GM19043 (cell line): ENCODE measurements at regions not wholly inside any gene's neighbourhood (a gene's known extent, or its start where the extent isn't known, plus 50 kb on each side); places are given as distances from the start of the nearest gene placed in this dataset.
"Not testable (repeated sequence)": the region's sequence is repeated elsewhere in the genome, so short reads cannot be mapped to it uniquely, and the experiment has no call there.

Experiments used
- ATAC-seq: cut with Tn5 transposase; IDR thresholded peaks from one replicate; pipeline ENCODE4 v1.9.1; 2021; ENCODE audit warnings: low read depth; ENCODE audit not compliant: unreplicated experiment

DNA sequence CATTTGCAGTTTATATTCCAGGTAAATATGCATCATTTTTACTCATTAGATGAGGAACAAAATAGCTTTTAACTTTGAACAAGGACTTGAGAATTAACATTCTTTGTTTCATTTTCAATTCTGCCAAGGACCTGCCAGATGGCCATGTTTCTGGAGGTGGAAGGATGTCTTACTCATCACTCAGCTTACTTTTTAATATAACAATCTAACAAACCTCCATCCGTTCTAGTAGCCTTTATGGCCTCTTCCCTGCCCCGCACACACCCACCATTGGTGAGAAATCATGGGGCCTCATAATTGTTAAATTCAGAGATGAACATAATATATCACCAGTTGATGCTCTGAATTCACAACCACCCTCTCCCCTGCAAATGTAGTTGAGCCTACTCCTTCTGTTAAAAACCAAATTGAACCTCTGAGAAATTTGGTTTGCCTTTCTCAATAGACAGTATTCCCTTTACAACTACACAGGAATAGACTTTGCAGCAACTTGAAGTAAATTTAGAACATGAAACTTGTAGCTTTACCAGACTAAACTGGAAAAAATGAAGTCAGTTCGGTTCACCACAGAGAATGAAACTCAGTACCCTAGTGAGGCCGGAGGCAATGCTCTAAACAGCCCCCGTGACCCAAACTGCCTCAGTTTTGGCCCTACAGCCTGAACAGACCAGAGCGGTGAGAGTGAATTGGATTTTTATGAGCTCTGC is 50.1 kb upstream of the ACSL4 start:
- peak; percentile 78 for ATAC-seq

DNA sequence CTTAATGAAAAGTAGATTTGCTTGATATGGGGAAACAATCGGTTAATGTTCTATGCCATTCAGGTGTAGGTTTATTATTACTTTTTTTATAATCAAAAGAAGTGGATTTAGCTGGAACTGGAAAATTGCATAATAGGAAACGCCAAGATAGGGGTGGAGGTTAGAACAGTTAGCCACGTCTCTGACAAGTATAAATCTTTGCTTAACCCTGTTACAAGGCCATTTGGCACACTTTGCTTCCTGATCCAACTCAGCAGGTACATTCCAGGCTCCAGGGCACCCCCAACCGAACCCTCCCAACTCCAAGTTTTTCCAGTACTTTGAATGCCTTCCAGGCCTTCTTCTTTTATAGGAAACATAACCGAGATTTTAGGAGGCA is 50.6 kb upstream of the ACSL4 start:
- ATAC-seq = no peak

DNA sequence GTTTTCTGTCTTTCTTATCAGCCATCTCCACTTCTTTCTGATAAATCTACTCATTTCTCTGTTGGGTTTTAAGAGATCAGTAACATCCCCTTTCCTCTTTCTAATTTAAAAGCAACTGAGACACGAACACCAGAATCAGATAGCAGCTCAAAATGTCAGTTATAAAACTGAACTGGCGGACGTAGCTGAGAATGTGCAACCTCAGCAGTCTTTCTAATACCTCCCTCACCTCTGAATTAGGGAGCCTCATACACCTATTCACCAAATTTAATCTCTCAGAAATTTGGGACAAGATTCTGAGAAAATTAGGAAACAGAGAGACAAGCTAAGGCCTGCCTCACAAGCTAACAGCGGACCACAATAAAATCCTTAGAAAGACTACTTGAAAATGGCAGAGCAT is 52.0 kb upstream of the ACSL4 start:
- no peak for ATAC-seq

DNA sequence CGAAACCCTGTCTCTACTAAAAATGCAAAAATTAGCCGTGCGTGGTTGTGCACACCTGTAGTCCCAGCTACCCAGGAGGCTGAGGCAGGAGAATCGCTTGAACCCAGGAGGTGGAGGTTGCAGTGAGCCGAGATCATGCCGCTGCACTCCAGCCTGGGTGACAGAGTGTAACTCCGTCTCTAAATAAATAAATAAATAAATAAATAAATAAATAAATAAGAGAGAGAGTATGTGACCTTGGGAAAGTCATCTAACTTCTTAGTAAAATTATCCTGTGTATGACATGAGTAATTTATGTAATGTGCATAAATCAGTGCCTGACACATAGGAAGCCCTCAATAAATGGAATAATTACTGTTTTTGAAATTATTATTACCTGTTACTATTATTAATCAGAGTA is 57.5 kb upstream of the ACSL4 start:
- not testable (repeated sequence) for ATAC-seq

DNA sequence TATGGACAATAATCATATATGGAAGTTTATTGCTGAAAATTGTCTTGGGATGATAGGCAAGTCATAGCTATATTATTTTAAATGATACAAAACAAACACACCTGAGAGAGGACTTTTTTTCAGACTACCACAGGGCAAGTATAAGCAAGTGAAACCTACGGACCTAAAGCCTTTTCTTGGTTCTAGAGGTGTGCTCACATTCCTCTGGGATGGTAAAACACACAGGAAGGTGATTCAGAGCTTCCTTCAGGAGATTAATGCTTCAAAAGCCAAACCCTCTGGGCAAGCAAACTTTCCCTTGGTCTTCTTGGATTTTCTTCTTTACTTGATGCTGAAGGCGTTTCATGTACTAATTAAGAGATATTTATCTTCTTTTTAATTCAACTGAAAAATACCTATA is 60.1 kb upstream of the ACSL4 start:
- ATAC-seq = no peak

DNA sequence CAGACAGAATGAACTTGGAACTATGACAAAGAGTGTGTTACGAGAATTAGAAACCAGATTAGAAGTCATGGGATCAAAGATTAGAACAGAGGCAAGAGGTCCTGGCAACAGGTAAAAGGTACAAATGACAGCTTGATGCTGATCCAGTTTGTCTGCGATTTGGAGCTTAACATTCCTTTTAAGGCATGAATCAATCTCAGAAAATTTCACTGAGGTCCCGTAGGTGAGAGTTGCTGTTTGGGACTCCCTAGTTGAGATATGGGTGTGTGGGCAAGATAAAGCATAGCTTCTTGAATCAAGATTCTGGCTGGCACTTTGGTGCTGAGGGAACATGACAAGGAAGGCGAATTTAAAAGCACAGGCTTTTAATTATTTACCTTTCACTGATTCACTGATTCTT is 62.6 kb upstream of the ACSL4 start:
- no peak for ATAC-seq

DNA sequence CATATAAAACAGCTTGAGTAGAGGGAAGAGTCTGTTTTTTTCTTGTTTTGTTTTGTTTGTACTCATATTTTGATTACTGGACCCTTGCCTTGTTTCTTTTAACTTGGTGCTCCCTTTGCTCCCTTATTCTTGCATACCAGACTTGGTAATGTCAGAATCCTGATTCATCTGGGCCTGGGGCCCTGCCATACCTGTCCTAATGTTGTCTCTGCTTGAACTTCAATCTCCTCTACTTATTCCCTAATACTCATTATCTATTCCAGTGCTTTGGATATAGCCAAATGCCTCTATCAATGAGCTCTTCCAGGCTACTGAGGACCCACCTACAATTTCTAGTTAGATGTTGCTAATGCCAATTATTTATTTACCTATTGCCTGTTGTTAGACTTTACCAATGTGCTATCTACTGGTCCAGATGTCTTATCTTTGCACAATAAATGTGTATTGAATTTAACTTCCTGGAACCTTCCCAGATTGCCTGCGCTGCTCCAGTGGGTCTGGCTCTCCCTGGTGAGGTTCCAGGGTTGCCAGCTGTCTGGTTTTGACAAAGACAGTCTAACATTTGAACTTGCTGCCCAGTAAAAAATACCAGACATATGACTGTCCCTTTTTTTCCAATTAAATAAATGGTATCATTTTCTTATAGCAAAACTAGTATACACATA is 64.4 kb upstream of the ACSL4 start:
- ATAC-seq = no peak

DNA sequence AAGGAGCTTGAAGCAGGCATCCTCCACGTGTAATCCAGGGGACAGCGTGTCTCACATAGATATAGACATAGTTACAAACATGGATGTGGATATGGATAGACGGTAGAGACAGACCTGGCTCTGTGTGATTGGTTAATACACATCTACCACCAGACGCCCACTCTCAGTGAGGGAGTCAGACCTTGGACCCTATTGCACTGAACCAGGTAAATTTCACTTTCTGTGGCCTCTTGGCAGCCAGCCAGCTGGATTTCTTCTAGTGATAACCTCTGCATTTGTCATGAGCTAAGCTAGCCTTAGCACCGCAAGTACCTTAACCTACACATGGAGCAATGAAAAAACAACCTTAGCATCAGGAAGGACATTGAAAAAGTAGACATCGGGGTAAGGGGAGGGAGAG is 79.2 kb upstream of the ACSL4 start:
- ATAC-seq = no peak

DNA sequence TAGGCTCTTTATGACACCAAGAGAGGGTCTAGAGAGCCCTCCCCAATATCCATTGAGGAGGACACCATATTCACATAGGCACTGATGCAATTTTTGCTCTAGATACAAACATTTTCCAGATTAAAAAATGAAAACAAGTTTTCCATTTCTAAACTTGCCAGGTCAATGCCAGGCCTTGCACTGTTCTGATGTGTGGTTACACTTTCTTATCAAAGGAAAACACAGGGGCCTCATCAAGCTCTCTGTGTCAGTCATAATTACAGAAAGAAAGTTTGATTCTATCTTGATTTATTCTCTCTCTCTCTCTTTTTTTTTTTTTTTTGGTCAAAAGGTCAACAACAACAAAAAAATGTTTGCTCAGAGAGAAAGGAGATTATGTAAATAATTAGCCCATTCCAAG is 80.2 kb upstream of the ACSL4 start:
- no peak for ATAC-seq

DNA sequence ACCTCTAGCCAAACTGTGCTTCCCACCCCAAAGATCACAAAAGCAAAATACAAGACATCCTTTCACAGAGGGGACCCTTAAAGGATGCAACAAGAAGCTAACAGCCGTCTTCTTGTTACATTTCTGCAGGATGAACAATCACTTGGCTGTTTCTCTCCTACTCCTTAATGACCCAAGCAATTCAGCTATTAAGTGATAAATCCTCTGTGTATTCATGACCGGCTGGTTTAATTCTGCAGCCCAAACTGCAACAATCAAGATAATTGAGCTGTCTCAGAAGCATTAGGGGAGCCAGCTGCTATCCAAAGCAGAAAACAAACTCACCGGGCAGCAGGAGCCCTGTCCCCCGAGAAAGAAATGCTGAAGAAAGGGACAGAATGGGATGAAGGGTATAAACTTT is 85.9 kb upstream of the ACSL4 start:
- no peak for ATAC-seq

DNA sequence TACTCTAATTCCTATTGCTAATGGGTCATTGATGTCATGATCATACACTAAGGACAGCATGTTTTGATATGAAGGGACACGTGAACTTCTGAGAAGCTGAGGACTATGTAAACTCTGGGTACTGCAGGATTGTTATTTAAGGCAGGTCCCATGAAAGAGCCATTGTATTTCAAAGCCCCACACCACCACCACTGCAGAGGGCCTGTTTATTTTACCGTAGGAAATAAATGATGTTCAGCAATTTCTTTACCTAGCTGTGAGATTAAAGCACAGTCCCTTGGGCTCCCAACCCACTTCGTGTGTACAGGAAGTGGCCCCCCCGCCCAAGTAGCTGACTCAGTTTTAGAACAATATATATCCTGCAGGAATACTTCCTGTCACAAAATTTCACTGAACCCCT is 89.8 kb upstream of the ACSL4 start:
- ATAC-seq = no peak

DNA sequence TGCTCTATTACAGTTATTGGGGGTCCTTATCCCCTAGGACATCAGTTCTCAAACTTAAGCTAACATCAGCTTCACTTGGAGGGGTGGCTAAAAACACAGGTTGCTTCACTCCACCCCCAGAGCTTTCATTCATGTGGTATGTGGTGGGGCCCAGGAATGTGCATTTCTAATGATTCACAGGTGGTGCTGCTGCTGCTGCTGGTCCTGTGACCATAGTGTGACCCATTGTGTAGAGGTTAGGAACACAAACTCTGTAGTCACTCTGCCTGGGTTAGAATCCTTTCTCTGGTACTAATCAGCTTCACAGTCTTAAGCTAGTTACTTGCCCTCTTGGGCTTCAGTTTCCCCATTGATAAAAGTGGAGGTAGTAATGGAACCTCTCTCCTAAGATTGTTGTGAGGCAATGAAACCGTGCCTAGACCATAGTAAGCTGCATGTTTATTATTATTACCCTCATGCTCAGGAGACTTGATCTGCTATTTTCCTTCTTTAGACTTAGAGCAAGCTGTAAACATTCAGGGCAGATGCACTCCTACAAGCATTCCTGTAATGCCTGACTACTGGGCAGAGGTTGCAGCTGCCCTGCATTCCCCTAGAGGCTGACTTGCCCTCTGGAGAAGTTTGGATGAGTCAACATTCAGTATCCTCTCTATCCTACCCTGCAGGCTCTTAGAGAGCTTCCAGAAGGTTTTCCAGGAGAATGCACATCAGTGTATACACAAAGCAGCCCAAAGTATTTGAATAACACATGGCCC is 94.1 kb upstream of the ACSL4 start:
- ATAC-seq = no peak

DNA sequence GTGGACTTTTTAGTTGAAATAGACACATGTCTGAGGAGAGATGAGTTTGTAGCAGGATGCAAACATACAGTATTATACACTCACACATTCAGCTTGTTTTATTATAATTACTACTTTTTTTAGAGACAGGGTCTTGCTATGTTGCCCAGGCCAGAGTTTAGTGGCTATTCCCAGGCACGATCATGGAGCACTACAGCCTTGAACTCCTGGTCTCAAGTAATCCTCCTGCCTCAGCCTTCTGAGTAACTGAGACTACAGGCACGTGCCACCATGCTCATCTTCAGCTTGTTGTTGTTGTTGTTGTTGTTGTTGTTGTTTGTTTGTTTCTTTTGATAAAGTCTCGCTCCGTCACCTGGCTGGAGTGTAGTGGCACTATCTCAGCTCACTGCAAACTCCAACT is 94.7 kb upstream of the ACSL4 start:
- no peak for ATAC-seq

DNA sequence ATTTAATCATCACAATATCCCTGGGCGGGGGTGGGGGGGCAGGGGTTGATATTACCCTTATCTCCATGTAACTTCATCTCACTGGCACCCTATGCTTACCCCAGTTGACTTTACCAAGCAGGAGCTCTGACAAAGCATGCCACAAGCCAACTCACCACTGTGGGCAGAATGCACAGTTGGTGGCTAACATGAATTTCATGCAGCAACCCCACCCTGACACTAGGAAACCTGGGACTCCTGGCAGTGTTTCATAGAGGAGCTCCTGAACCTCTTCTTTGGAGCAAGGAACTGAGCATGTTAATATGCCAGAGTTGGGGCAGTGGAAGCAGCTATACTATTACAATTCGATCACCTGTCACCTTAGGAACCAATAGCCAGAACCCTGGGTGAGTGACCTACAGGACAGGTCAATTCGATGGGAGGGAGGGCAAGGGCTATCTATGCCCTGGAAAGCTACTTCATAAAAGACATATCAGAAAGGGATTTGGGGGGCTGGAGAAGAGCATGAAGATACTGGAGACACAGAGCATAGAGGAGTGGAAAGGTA is 97.2 kb upstream of the ACSL4 start:
- ATAC-seq = peak; percentile 29

DNA sequence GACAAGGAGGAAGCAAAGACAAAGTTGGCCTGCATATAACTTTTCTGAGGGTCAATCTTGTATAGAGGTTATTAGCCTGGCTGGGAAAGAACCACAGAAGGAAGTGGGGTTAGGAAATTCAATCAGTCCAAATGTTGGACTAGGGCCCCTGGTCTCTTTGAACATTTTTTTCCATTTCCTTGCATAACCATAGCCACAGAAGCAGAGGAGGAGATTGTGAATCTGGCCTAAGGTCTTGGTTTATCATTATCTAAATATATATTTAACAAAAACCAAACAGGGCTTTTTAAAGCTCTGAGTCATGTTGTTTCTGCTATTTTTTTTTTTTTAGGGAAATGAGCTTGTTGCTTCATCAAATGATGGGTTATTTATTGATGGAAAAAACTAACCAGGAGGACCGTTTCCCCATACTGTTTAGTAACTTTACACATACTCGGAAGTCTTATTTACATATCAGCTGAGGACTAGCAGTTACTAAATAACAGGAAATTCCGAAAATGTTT is 97.7 kb upstream of the ACSL4 start:
- peak; percentile 74 for ATAC-seq

DNA sequence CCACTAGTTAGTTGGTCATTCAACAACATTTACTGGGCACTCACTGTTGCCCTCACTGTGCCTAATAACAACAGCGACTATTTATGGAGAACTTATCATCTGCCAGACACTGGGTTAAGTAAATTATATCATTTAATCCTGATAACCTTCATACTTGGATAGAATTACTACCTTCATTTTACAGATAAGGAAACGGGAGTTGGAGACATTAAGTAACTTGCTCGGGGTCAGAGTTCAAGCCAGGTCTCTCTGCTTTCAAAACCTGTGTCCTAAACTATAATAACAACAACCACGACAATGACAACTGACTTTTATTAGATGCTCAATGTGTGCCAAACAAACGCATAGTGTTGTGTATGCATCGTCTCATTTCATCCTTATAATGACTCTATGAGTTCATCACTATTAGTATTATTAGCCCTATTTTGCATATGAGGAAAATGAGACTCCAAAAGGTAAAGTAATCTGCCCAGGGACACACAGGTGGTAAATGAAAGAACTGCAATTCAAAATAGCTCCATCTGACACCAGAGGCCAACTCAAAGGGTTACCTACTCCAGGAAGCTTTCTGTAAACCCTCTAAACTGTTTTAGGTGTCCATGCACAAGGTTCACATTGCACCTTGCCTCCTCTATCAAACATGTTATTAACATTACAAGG is 98.4 kb upstream of the ACSL4 start:
- ATAC-seq = no peak

DNA sequence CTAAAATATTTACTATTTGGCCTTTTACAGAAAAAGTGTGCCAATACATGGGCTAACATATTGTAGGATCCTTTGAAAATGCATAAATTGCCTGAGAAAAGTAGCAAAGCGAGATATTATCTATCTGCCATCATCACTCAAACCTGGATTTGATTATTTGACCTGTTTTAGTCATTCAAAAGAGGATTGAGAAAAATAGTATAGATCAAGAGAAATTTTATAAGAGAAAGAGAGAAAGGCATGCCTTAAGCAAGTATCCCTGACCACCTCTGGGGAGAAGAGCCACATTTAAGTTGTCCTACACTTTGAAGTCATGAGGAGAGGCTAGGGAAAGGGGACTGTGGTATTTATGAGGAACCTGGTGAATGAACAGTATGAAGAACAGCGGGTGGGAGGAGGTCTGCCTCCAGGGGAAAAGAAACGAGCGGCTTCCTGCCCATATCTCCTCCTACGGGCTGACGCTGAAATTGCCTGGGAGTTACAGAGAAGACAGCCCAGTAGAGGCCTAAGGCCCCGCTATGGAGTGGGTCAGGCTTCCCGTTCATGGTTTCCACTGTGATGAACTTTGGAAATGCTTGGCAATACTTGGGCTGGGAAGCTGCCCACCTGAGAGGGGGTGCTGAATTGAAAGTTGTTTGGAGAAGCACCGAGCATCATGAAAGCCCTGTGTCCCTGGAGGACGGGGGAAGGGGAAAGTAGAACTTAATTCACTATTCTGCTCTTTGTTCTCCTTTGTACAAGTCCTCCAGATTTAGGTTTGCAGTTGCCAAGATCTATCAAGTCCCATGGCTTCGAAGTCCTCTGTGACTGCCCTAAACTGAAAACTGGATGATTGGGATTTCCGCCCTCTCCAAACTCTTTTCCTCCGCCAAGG is 106.9 kb upstream of the ACSL4 start:
- ATAC-seq = no peak

DNA sequence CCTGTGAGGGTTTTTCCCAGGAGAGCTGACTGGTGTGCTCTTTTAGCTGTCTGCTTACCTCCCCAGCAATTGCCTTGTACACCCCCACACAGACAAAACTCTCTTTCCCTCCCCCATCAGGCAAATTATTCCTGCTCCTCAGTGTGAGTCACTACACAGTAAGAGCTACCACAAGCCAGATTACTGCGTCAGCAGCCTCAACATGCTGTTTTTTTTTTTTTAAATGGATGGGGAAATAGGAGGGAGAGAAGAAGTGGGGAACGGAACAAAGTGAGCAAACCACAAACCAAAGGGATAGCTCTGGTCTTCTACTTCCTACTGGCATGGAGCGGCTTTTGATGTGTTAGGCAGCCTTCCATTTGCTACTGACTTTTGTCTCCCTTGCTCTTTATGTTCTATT is 107.5 kb upstream of the ACSL4 start:
- no peak for ATAC-seq

DNA sequence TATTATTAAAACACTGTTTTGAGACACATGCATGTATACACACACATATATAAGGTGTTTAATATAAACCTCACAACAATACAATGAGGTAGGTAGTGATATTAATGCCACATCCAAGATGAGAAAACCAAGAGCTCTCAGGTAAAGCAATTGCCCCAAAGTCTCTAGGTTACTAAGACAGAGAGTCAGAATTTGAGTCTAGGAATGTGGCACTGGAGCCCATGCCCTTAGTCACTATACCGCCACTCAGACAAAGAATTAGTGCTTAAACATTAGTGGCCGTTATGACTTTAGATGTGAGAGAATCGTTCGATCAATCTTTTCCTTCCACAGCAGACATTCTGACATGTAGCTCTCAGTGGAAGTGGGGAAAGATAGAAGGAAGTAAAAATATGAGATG is 108.2 kb upstream of the ACSL4 start:
- ATAC-seq = no peak
